Astrocyte (in vitro differentiated cells and primary cell): ENCODE measurements at regions not wholly inside any gene's neighbourhood (a gene's known extent, or its start where the extent isn't known, plus 50 kb on each side); places are given as distances from the start of the nearest gene placed in this dataset.
A peak's percentile ranks its signal among the peaks of the same experiment; 100 is the strongest.

Experiments used
- DNase-seq: peaks from one replicate; pipeline ENCODE4 v3.0.0-alpha.2; 2010; ENCODE audit warnings: low read depth
- FAIRE-seq: peaks from 2 replicates; lab custom pipeline; 2011; peaks lifted over from hg19 to GRCh38; lab: Jason Lieb, UNC
- H2AFZ ChIP-seq: 2 replicates; pipeline ENCODE4 v1.6.0; 2012; ENCODE audit warnings: low read depth, low read length, inconsistent platforms
- H3K27ac ChIP-seq: 2 replicates; pipeline ENCODE4 v1.5.1; 2011; ENCODE audit warnings: low read depth, low read length, inconsistent platforms
- H3K27me3 ChIP-seq: 2 replicates; pipeline ENCODE4 v1.6.0; 2011; ENCODE audit warnings: low read length, inconsistent platforms; ENCODE audit not compliant: insufficient read depth
- H3K36me3 ChIP-seq: 2 replicates; pipeline ENCODE4 v1.5.1; 2011; ENCODE audit warnings: low read length, inconsistent platforms; ENCODE audit not compliant: insufficient read depth
- H3K4me1 ChIP-seq: 2 replicates; pipeline ENCODE4 v1.5.1; 2011; ENCODE audit warnings: low read length, inconsistent platforms; ENCODE audit not compliant: insufficient read depth
- H3K4me2 ChIP-seq: 2 replicates; pipeline ENCODE4 v1.6.0; 2012; ENCODE audit warnings: low read length, inconsistent platforms
- H3K4me3 ChIP-seq: 2 replicates; pipeline ENCODE4 v1.5.1; 2011; ENCODE audit warnings: low read depth, mild to moderate bottlenecking, low read length, inconsistent platforms; ENCODE audit not compliant: insufficient read depth
- H3K79me2 ChIP-seq: 2 replicates; pipeline ENCODE4 v1.6.0; 2012; ENCODE audit warnings: mild to moderate bottlenecking, low read length, inconsistent platforms; ENCODE audit not compliant: insufficient read depth
- H3K9ac ChIP-seq: 2 replicates; pipeline ENCODE4 v1.6.0; 2012; ENCODE audit warnings: mild to moderate bottlenecking, low read length, inconsistent platforms
- H3K9me3 ChIP-seq: 2 replicates; pipeline ENCODE4 v1.5.1; 2012; ENCODE audit warnings: low read depth, mild to moderate bottlenecking, low read length, inconsistent platforms; ENCODE audit not compliant: insufficient read depth
- H4K20me1 ChIP-seq: 2 replicates; pipeline ENCODE4 v1.6.0; 2012; ENCODE audit warnings: low read length, inconsistent platforms; ENCODE audit not compliant: insufficient read depth
- H3K27ac Mint-ChIP-seq: one replicate; pipeline ENCODE4 v1.8.0; 2021; ENCODE audit warnings: mild to moderate bottlenecking, mixed read lengths; ENCODE audit not compliant: unreplicated experiment
- H3K27me3 Mint-ChIP-seq: one replicate; pipeline ENCODE4 v1.8.0; 2021; ENCODE audit warnings: low read depth, mixed read lengths; ENCODE audit not compliant: unreplicated experiment
- H3K36me3 Mint-ChIP-seq: one replicate; pipeline ENCODE4 v1.8.0; 2021; ENCODE audit warnings: low read depth, mixed read lengths; ENCODE audit not compliant: unreplicated experiment
- H3K4me1 Mint-ChIP-seq: one replicate; pipeline ENCODE4 v1.8.0; 2021; ENCODE audit warnings: low read depth, mixed read lengths; ENCODE audit not compliant: unreplicated experiment
- H3K4me3 Mint-ChIP-seq: one replicate; pipeline ENCODE4 v1.8.0; 2021; ENCODE audit warnings: mild to moderate bottlenecking, moderate library complexity, mixed read lengths; ENCODE audit not compliant: unreplicated experiment
- H3K9me3 Mint-ChIP-seq: one replicate; pipeline ENCODE4 v1.8.0; 2021; ENCODE audit warnings: mild to moderate bottlenecking, mixed read lengths; ENCODE audit not compliant: unreplicated experiment
- CTCF ChIP-seq: IDR thresholded peaks from 2 replicates; pipeline ENCODE4 v1.5.1; 2011; ENCODE audit warnings: low read depth, mild to moderate bottlenecking, inconsistent platforms, low read length, moderate library complexity; ENCODE audit not compliant: insufficient read depth
- EZH2 ChIP-seq: IDR thresholded peaks from 2 replicates; pipeline ENCODE4 v1.6.1; 2012; ENCODE audit warnings: mild to moderate bottlenecking, low read length, inconsistent platforms; ENCODE audit not compliant: insufficient read depth

- peaks cover 9% of the 10 kb centered on the region for H3K9me3 Mint-ChIP-seq
- H3K79me2 ChIP-seq: no peaks in the 10 kb centered on the region
- no peak overlapping the region for H3K9ac ChIP-seq
- H3K9me3 ChIP-seq: peaks cover 5% of the 10 kb centered on the region
- no peak overlapping the region for H3K4me3 ChIP-seq
- no peaks in the 10 kb centered on the region for H3K27me3 Mint-ChIP-seq
- no peaks in the 10 kb centered on the region for H3K4me1 ChIP-seq
- DNase-seq (no peak), FAIRE-seq (no peak)
- H3K27ac Mint-ChIP-seq: no peak overlapping the region
- no peaks in the 10 kb centered on the region for H3K36me3 ChIP-seq
- no peak overlapping the region for H2AFZ ChIP-seq
- H4K20me1 ChIP-seq: no peaks in the 10 kb centered on the region
- H3K27ac ChIP-seq: no peak overlapping the region
- no peak overlapping the region for H3K4me3 Mint-ChIP-seq
- no peak overlapping the region for H3K4me2 ChIP-seq
- no peaks in the 10 kb centered on the region for H3K36me3 Mint-ChIP-seq
- no peak for TF ChIP-seq EZH2
- TF ChIP-seq CTCF: no peak
- H3K27me3 ChIP-seq: no peaks in the 10 kb centered on the region
- H3K4me1 Mint-ChIP-seq: no peaks in the 10 kb centered on the region
These were observed 1003.3 kb downstream of the DSC3 start for GRCh38 chr18:30039201-30039600.

- no peak overlapping the region for H3K4me2 ChIP-seq
- FAIRE-seq (no peak), DNase-seq (no peak)
- H3K36me3 ChIP-seq: no peaks in the 10 kb centered on the region
- H3K4me1 ChIP-seq: no peaks in the 10 kb centered on the region
- Mint-ChIP-seq H3K4me3 (no peak overlapping the region), H3K27me3 (no peaks in the 10 kb centered on the region), H3K4me1 (no peaks in the 10 kb centered on the region), H3K27ac (no peak overlapping the region), H3K36me3 (no peaks in the 10 kb centered on the region), H3K9me3 (peaks cover 9% of the 10 kb centered on the region)
- no peak overlapping the region for H2AFZ ChIP-seq
- H4K20me1 ChIP-seq: no peaks in the 10 kb centered on the region
- peaks cover 5% of the 10 kb centered on the region for H3K9me3 ChIP-seq
- H3K4me3 ChIP-seq: no peak overlapping the region
- H3K79me2 ChIP-seq: no peaks in the 10 kb centered on the region
- H3K9ac ChIP-seq: no peak overlapping the region
- no peak overlapping the region for H3K27ac ChIP-seq
- no peaks in the 10 kb centered on the region for H3K27me3 ChIP-seq
- no peak for TF ChIP-seq CTCF
- TF ChIP-seq EZH2: no peak
These were observed 1007.7 kb downstream of the DSC3 start for GRCh38 chr18:30034818-30035217.

GRCh38 chr18:30016179-30016578 is 1026.4 kb downstream of the DSC3 start:
- H3K9me3 Mint-ChIP-seq: no peaks in the 10 kb centered on the region
- H3K27ac Mint-ChIP-seq: peak overlapping the region; percentile 84

More at GRCh38 chr18:30016179-30016578, 1026.4 kb downstream of the DSC3 start:
- Histone ChIP-seq H4K20me1 (no peaks in the 10 kb centered on the region), H3K4me2 (no peak overlapping the region), H3K27ac (no peak overlapping the region), H3K9ac (no peak overlapping the region), H2AFZ (no peak overlapping the region), H3K4me3 (no peak overlapping the region), H3K79me2 (no peaks in the 10 kb centered on the region), H3K4me1 (no peaks in the 10 kb centered on the region), H3K36me3 (no peaks in the 10 kb centered on the region), H3K27me3 (no peaks in the 10 kb centered on the region), H3K9me3 (no peaks in the 10 kb centered on the region)
- Mint-ChIP-seq H3K27me3 (no peaks in the 10 kb centered on the region), H3K4me1 (peaks cover 11% of the 10 kb centered on the region), H3K4me3 (no peak overlapping the region), H3K36me3 (no peaks in the 10 kb centered on the region)
- no peak for FAIRE-seq
- peak; percentile 2 for DNase-seq
- TF ChIP-seq EZH2: no peak
- TF ChIP-seq CTCF: no peak
